GM18505 (cell line): ENCODE measurements at regions not wholly inside any gene's neighbourhood (a gene's known extent, or its start where the extent isn't known, plus 50 kb on each side); places are given as distances from the start of the nearest gene placed in this dataset.
"Not testable (repeated sequence)": the region's sequence is repeated elsewhere in the genome, so short reads cannot be mapped to it uniquely, and the experiment has no call there.

Experiments
- ATAC-seq: cut with Tn5 transposase; IDR thresholded peaks from one replicate; pipeline ENCODE4 v1.9.1; 2021; ENCODE audit not compliant: unreplicated experiment
- POLR2A ChIP-seq: IDR thresholded peaks from 4 replicates; pipeline ENCODE4 v1.6.1; 2011; ENCODE audit warnings: borderline replicate concordance; ENCODE audit not compliant: insufficient read depth, insufficient read length; ENCODE audit errors: extremely low read depth

- TF ChIP-seq POLR2A: no peak
- no peak for ATAC-seq
Observed at GRCh38 chr9:89679581-89679980, 74.8 kb downstream of the GADD45G start.

GRCh38 chr9:89680547-89681467, 76.0 kb downstream of the GADD45G start:
- ATAC-seq: no peak
- no peak for TF ChIP-seq POLR2A

GRCh38 chr9:89681468-89681859, 76.7 kb downstream of the GADD45G start:
- not testable (repeated sequence) for ATAC-seq

GRCh38 chr9:89683626-89684025, 78.8 kb downstream of the GADD45G start:
- no peak for ATAC-seq
- TF ChIP-seq POLR2A: no peak

- ATAC-seq: no peak
- no peak for TF ChIP-seq POLR2A
Observed at GRCh38 chr9:89684218-89684617, 79.4 kb downstream of the GADD45G start.

- TF ChIP-seq POLR2A: no peak
- ATAC-seq: no peak
Observed at GRCh38 chr9:89684912-89685636, 80.3 kb downstream of the GADD45G start.

- no peak for TF ChIP-seq POLR2A
- no peak for ATAC-seq
Observed at GRCh38 chr9:89685698-89686097, 80.9 kb downstream of the GADD45G start.

- ATAC-seq: no peak
- no peak for TF ChIP-seq POLR2A
Observed at GRCh38 chr9:89686126-89686525, 81.3 kb downstream of the GADD45G start.

- no peak for ATAC-seq
- no peak for TF ChIP-seq POLR2A
Observed at GRCh38 chr9:89686621-89687020, 81.8 kb downstream of the GADD45G start.

- no peak for ATAC-seq
- TF ChIP-seq POLR2A: no peak
Observed at GRCh38 chr9:89687188-89687587, 82.4 kb downstream of the GADD45G start.

GRCh38 chr9:89687848-89688247, 83.0 kb downstream of the GADD45G start:
- no peak for ATAC-seq
- TF ChIP-seq POLR2A: no peak

- not testable (repeated sequence) for ATAC-seq
Observed at GRCh38 chr9:89689321-89689720, 84.5 kb downstream of the GADD45G start.

GRCh38 chr9:89690334-89690912, 85.6 kb downstream of the GADD45G start:
- no peak for ATAC-seq
- TF ChIP-seq POLR2A: no peak

- no peak for TF ChIP-seq POLR2A
- ATAC-seq: no peak
Observed at GRCh38 chr9:89695441-89695891, 90.7 kb downstream of the GADD45G start.

GRCh38 chr9:89695979-89696378, 91.2 kb downstream of the GADD45G start:
- not testable (repeated sequence) for ATAC-seq
